ENCODE measurements at regions not wholly inside any gene's neighbourhood (a gene's known extent, or its start where the extent isn't known, plus 50 kb on each side); places are given as distances from the start of the nearest gene placed in this dataset.
"Not testable (repeated sequence)": the region's sequence is repeated elsewhere in the genome, so short reads cannot be mapped to it uniquely, and the experiment has no call there.

DNA sequence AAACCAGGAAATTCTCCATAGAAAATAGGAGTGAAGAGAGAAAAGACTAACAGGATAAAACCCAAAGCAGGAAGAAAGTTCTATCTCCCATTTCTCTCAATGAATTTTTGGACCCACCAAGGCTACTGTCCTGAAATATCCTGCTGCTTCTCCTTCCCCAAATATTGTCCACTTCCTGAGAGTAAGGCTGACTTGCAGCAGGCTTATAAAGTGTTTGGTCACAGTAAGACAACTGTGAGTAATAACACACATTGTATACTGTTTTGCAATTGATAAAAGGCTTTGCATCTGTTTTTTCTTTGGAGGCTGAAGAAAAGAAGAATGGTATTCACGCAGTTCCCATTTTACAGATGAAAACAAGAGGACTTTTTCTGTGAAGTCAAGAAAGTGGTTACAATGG is 52.8 kb downstream of the FOXD4L6 start:
- in situ Hi-C loops (cut with MboI; ENCODE audit: low pct_unique_long_range_greater_than_20kb in 2 of 9, low sequenced_read_pairs in 9 of 9, unreplicated experiment in 9 of 9); H3K4me1 ChIP-seq (replicated peaks in 1 of 2); H3K4me3 ChIP-seq; ATAC-seq (replicated peaks in 6 of 8); H3K27ac ChIP-seq: not testable (repeated sequence)
- 80 to 86% methylated on average over 1 of the region's 1 CpG; no CpG with 5 or more reads in 8 of the 10 experiments for WGBS, 10 experiments

DNA sequence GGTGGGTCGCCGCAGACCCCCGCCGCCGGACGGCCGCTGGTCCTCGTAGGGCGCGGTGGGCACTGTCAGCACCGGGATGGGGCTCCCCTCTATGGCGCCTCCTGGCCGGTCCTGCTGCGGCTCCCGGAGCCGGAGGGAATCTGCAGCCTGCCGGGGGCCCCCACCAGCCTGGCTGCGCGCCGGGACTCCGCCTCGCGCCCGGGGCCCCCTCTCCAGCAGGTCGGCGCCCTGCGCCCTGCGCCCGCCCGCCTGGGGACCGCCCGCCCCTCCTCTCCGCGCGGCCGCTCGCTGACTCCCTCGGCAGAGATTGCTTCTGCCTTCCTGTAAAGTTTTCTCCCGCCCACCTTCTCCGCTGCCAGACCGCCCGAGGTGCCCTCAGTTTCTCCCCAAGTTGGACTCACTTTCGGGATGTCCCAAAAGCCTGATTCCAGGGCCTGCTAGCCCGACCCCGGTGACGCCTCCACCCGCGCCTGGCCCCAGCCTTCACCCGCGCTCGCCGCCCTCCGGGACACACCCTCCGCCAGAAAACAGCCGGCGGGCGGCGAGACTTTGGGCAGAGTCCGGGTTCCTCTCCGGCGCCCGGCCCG is 54.0 kb downstream of the FOXD4L6 start:
- in situ Hi-C loops (cut with MboI; ENCODE audit: low pct_unique_long_range_greater_than_20kb in 2 of 9, low sequenced_read_pairs in 9 of 9, unreplicated experiment in 9 of 9); H3K27ac ChIP-seq; H3K4me1 ChIP-seq (replicated peaks in 1 of 2): not testable (repeated sequence)
- WGBS, 10 experiments, result 25% methylated on average over 12 of the region's 63 CpGs; no CpG with 5 or more reads in 9 of the 10 experiments
- peak overlapping the region; percentile 13 to 54 (median 46) for H3K4me3 ChIP-seq
- peak; percentile 72 to 92 (median 80) for ATAC-seq (replicated peaks in 6 of 8)

DNA sequence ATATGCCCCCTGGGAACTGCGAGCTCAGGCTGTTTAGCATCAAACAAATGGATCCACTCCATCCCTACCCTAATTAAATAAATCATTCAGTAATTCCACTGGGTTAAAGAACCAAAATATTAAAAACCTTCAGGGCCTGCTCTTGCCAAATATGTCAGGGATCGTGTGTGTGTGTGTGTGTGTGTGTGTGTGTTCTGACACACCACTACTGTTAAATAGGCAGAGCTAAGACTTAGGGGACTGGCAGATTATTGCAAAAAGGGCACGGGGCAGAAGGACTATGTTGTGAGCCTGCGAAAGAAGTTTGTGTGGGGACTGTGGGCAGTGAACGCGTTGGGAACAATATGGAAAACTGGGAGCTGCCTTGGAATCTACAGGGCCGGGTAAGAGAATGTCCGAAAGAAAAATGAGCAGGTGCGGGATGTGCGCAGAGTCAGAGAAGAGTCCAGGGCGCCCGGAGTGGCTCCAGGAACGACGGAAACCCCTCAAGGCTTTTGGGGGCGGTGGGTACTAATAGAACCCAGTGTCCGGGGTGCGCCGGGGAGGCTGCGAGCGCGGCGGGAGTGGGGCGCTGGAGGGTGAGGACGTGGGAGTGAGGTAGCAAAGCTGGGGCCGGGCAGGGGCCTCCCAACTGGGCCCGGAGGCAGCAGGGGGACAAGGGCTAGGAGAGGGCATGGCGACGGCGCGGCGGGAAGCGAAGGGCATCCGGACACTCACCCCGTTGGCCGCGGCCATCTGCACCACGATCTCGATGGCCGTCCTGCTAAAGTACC is 54.8 kb downstream of the FOXD4L6 start:
- H3K4me3 ChIP-seq, result peak overlapping the region in 4 of 5 donors; percentile 43 to 54 (median 50)
- in situ Hi-C loops (cut with MboI; ENCODE audit: low pct_unique_long_range_greater_than_20kb in 2 of 9, low sequenced_read_pairs in 9 of 9, unreplicated experiment in 9 of 9); H3K27ac ChIP-seq; H3K4me1 ChIP-seq (replicated peaks in 1 of 2): not testable (repeated sequence)
- peak in 5 of 8 experiments; percentile 1 to 55 (median 50) for ATAC-seq (replicated peaks in 6 of 8)
- no CpG with 5 or more reads among the region's 39 CpGs for WGBS, 10 experiments

DNA sequence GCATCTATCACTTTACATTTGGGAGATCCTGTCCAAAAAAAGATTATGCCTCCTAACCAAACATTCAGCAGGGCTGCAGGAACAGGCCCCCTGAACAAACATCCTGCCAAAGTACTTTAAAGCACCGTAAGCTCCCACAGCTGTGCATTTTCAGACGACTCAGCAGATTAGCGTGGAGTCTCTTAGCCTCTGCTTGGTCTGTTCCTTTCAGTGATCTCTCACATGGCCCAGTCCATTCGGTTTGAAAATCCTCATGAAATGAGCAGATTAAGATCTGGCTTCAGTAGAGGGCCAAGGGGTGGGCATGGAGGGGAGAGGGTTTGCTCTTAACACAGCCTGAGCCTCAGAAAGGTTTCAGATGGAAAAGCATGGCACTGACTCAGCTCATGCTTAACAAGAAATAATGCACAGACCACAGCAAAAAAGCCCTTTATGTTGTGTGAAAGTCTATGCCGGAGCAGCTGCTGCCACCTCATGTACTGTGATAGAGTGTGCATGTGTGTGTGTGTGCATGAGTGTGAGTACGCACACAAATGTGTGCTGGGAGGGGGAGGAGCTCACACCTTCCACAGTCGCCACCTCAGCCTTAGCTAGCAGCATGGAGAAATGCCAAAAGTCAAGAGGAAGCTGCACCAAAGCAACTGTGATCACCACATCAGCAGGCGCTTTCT is 64.2 kb downstream of the FOXD4L6 start:
- peak; percentile 38 to 86 (median 68) for ATAC-seq (replicated peaks in 6 of 8)
- H3K27ac ChIP-seq; H3K4me1 ChIP-seq (replicated peaks in 1 of 2); in situ Hi-C loops (cut with MboI; ENCODE audit: low pct_unique_long_range_greater_than_20kb in 2 of 9, low sequenced_read_pairs in 9 of 9, unreplicated experiment in 9 of 9); H3K4me3 ChIP-seq: not testable (repeated sequence)
- 20 to 86% (median 59%) methylated on average over 1 to 2 of the region's 8 CpGs; no CpG with 5 or more reads in 3 of the 10 experiments for WGBS, 10 experiments

DNA sequence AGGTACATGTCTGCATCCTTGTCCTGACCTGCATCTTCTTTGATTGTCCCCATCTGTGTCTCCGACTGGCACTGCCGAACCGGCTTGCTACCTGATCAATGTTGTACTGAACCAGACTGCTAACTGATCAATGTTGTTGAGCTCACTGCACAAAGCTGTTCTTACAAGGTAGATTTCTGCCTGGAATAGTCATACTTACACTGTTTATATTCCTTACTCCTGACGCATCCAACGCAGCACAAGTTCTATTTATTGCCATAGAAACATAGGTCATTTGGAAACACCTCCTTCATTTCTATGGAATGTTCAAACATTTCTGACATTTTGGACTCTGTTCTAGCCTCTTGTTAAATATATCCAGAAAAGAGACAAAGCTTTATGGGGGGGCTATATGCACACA is 65.2 kb downstream of the FOXD4L6 start:
- H3K4me3 ChIP-seq; H3K4me1 ChIP-seq (replicated peaks in 1 of 2); in situ Hi-C loops (cut with MboI; ENCODE audit: low pct_unique_long_range_greater_than_20kb in 2 of 9, low sequenced_read_pairs in 9 of 9, unreplicated experiment in 9 of 9); ATAC-seq (replicated peaks in 6 of 8); H3K27ac ChIP-seq: not testable (repeated sequence)
- WGBS, 10 experiments, result no CpG with 5 or more reads among the region's 5 CpGs

DNA sequence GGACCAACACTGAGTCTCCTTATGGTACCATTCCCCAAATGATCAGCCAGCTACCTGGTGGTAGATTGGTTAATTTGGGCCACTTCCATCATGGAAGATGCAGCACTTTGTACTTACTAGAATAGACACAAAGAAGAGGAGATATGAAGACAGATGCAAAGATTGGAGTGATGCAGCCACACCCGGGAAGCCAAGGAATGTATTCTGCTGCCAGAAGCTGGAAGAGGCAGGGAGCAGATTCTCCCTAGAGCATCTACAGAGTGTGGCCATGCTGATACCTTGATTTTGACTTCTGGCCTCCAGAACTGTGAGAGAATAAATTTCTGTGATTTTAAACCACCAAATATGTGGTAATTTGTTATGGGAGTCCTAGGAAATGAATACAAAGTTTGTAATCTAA is 68.9 kb downstream of the FOXD4L6 start:
- H3K4me3 ChIP-seq; H3K4me1 ChIP-seq (replicated peaks in 1 of 2); H3K27ac ChIP-seq; in situ Hi-C loops (cut with MboI; ENCODE audit: low pct_unique_long_range_greater_than_20kb in 2 of 9, low sequenced_read_pairs in 9 of 9, unreplicated experiment in 9 of 9): not testable (repeated sequence)
- WGBS, 10 experiments, result no CpG with 5 or more reads among the region's 1 CpG
- peak in 2 of 8 experiments; percentile 52 to 88 for ATAC-seq (replicated peaks in 6 of 8)

DNA sequence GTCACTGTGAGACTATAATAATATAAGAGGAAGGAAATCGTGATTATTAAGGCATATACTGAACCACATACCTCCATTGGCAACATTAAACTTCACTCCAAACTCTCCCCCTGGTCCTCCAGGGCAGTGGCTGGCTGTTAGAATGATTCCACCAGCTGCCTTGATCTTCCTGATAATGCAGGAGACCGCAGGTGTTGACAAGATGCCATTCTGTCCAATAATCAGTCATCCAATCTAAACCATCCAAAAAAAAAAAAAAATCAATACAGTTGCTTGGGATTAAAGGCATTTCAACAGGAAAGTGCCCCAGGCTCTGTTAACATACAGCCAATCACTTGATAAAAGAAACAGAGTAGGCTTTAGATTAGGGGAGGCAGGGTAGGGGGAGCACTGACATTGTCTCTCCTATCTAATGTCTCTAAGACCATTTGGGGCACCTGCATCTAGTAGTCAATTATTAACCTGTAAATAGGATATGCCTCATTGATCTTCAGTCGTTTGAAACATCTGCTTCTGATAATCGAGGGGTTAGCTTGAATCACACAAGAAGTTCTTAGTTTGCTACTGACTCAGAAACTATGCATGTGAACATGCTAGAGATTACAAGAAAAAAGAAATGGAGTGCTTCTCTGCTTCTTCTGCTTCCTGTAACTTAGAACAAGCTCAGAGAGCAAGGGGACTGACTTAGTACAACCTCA is 74.7 kb downstream of the FOXD4L6 start:
- H3K4me3 ChIP-seq; in situ Hi-C loops (cut with MboI; ENCODE audit: low pct_unique_long_range_greater_than_20kb in 2 of 9, low sequenced_read_pairs in 9 of 9, unreplicated experiment in 9 of 9); H3K4me1 ChIP-seq (replicated peaks in 1 of 2); H3K27ac ChIP-seq: not testable (repeated sequence)
- peak in 1 of 8 experiments; percentile 54 for ATAC-seq (replicated peaks in 6 of 8)
- 0% methylated on average over 1 to 2 of the region's 4 CpGs; no CpG with 5 or more reads in 8 of the 10 experiments for WGBS, 10 experiments

DNA sequence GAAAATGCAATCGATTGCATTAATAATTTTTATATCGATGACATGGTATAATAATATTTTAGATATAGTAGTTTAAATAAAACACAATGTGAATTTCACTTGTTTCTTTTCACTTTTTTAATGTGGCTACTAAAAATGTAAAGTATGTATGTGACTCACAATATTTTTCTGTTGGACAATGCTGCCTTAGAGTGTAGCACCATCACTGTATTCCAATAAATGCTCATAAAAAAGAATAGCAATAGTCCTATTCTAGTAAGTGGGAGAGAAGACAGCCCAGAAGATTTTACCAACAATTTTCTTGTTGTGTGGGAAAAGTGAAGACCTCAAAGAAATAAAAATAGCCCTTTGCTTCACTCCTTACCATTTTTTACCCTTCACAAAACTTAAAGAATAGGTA is 79.8 kb downstream of the FOXD4L6 start:
- WGBS, 10 experiments, result 20 to 80% (median 40%) methylated on average over 1 to 2 of the region's 2 CpGs; no CpG with 5 or more reads in 2 of the 10 experiments

DNA sequence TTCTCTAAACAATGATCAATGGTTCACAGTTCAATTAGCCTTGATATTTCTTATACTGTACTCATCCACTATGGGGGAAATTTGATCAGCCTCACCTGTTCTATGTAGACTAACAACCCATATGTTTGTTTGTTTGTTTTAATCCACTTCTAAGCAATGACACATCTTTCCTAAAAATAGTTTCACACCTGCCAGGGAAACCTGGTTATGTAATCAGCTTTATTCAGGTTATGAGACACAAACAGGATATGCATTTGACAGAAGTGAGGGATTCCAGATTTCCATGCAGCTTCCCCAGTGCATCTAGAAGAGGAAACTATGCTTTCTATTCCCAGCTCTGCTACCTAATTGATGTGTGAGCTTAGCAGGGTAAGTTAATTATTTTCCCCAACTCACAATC is 80.7 kb downstream of the FOXD4L6 start:
- H3K4me1 ChIP-seq (replicated peaks in 1 of 2); ATAC-seq (replicated peaks in 6 of 8); in situ Hi-C loops (cut with MboI; ENCODE audit: low pct_unique_long_range_greater_than_20kb in 2 of 9, low sequenced_read_pairs in 9 of 9, unreplicated experiment in 9 of 9); H3K4me3 ChIP-seq; H3K27ac ChIP-seq: not testable (repeated sequence)

More for the DNA sequence above, 79.8 kb downstream of the FOXD4L6 start:
- H3K4me3 ChIP-seq; H3K4me1 ChIP-seq (replicated peaks in 1 of 2); H3K27ac ChIP-seq; ATAC-seq (replicated peaks in 6 of 8); in situ Hi-C loops (cut with MboI; ENCODE audit: low pct_unique_long_range_greater_than_20kb in 2 of 9, low sequenced_read_pairs in 9 of 9, unreplicated experiment in 9 of 9): not testable (repeated sequence)

DNA sequence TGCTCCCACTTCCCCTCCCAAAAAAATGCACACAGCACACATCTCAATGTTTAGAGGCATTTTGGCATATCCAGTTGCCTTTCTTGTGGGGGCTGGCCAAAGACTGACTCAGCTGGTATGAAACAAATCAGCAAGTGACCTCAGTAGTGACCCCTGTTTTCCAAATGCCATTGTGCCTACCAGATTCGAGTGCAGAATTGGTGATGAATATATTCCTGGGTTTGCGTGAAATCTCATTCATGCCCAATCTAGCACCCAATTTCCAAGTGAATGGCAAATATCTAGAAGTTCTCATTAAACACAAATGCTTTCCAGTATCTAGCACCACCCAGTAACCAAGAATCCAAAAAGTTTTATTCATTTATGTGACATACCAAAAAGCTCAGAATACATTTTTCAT is 83.6 kb downstream of the FOXD4L6 start:
- in situ Hi-C loops (cut with MboI; ENCODE audit: low pct_unique_long_range_greater_than_20kb in 2 of 9, low sequenced_read_pairs in 9 of 9, unreplicated experiment in 9 of 9); H3K4me1 ChIP-seq (replicated peaks in 1 of 2); H3K27ac ChIP-seq; H3K4me3 ChIP-seq: not testable (repeated sequence)
- peak in 1 of 8 experiments; percentile 5 for ATAC-seq (replicated peaks in 6 of 8)
- 0 to 69% (median 39%) methylated on average over 1 to 2 of the region's 2 CpGs; no CpG with 5 or more reads in 4 of the 10 experiments for WGBS, 10 experiments

DNA sequence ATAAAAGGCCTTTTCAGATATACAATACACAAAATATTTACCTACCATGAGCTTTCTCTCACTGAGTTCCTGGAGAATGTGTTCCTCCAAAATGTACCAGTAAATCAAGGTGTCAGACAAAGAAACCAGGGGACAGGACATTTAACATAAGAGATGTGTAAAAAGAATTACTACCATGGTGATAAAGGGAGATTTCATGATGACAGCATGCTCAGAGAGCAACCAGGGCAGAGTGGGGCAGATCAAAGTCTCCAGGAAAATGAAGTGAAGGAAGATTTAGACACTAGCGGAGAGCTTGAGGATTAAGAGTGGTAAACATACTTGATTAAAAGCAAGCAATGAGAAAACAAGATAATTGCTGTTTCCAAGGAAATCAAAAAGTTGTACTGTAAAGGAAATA is 85.0 kb downstream of the FOXD4L6 start:
- in situ Hi-C loops (cut with MboI; ENCODE audit: low pct_unique_long_range_greater_than_20kb in 2 of 9, low sequenced_read_pairs in 9 of 9, unreplicated experiment in 9 of 9); H3K4me3 ChIP-seq; H3K27ac ChIP-seq; H3K4me1 ChIP-seq (replicated peaks in 1 of 2): not testable (repeated sequence)
- WGBS, 10 experiments, result no CpG with 5 or more reads among the region's 1 CpG
- peak in 5 of 8 experiments; percentile 29 to 72 (median 48) for ATAC-seq (replicated peaks in 6 of 8)

DNA sequence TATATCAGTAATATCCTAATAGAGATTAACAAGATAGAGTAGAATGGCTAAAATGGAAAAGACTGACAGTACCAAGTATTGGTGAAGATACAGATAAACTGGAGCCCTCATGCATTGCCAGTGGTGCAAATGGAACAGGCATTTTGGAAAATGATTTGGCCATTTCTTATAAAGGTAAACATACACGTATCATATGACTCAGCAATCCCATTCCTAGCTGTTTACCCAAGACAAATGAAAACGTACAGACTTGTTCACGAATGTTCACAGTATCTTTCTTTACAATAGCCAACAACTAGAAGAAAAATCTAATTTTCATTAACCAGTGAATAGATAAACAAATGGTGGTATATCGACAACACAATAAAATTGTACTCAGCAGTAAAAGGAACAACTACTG is 86.4 kb downstream of the FOXD4L6 start:
- H3K4me1 ChIP-seq (replicated peaks in 1 of 2); H3K27ac ChIP-seq; ATAC-seq (replicated peaks in 6 of 8); H3K4me3 ChIP-seq; in situ Hi-C loops (cut with MboI; ENCODE audit: low pct_unique_long_range_greater_than_20kb in 2 of 9, low sequenced_read_pairs in 9 of 9, unreplicated experiment in 9 of 9): not testable (repeated sequence)
- WGBS, 10 experiments, result 17 to 88% (median 66%) methylated on average over 1 to 4 of the region's 4 CpGs; no CpG with 5 or more reads in 1 of the 10 experiments

Data from motor neuron (in vitro differentiated cells).